ENCODE measurements at regions not wholly inside any gene's neighbourhood (a gene's known extent, or its start where the extent isn't known, plus 50 kb on each side); places are given as distances from the start of the nearest gene placed in this dataset.

- H3K4me3 ChIP-seq (ENCODE audit: control insufficient read depth, low read depth, low read length): no peak overlapping the region
- DNase-seq (ENCODE audit: low read depth): no peak
- TF ChIP-seq CTCF (IDR thresholded peaks at IDR 0.05; ENCODE audit: control insufficient read depth, insufficient read depth, low read depth, low read length, missing control alignments): no peak
Observed at GRCh38 chr1:208928349-208929010, 655.0 kb upstream of the CAMK1G start.

- TF ChIP-seq CTCF (IDR thresholded peaks at IDR 0.05; ENCODE audit: control insufficient read depth, insufficient read depth, low read depth, low read length, missing control alignments): no peak
- no peak overlapping the region for H3K4me3 ChIP-seq (ENCODE audit: control insufficient read depth, low read depth, low read length)
- peak; percentile 29 for DNase-seq (ENCODE audit: low read depth)
Observed at GRCh38 chr1:208929575-208929974, 653.9 kb upstream of the CAMK1G start.

GRCh38 chr1:208931936-208932335 is 651.6 kb upstream of the CAMK1G start:
- no peak overlapping the region for H3K4me3 ChIP-seq (ENCODE audit: control insufficient read depth, low read depth, low read length)
- no peak for DNase-seq (ENCODE audit: low read depth)
- TF ChIP-seq CTCF (IDR thresholded peaks at IDR 0.05; ENCODE audit: control insufficient read depth, insufficient read depth, low read depth, low read length, missing control alignments): no peak

GRCh38 chr1:208933984-208934525 is 649.5 kb upstream of the CAMK1G start:
- no peak for DNase-seq (ENCODE audit: low read depth)
- no peak overlapping the region for H3K4me3 ChIP-seq (ENCODE audit: control insufficient read depth, low read depth, low read length)
- no peak for TF ChIP-seq CTCF (IDR thresholded peaks at IDR 0.05; ENCODE audit: control insufficient read depth, insufficient read depth, low read depth, low read length, missing control alignments)

GRCh38 chr1:208934933-208935332 is 648.6 kb upstream of the CAMK1G start:
- no peak for DNase-seq (ENCODE audit: low read depth)
- TF ChIP-seq CTCF (IDR thresholded peaks at IDR 0.05; ENCODE audit: control insufficient read depth, insufficient read depth, low read depth, low read length, missing control alignments): no peak
- no peak overlapping the region for H3K4me3 ChIP-seq (ENCODE audit: control insufficient read depth, low read depth, low read length)

GRCh38 chr1:208935517-208936187 is 647.9 kb upstream of the CAMK1G start:
- TF ChIP-seq CTCF (IDR thresholded peaks at IDR 0.05; ENCODE audit: control insufficient read depth, insufficient read depth, low read depth, low read length, missing control alignments): no peak
- DNase-seq (ENCODE audit: low read depth): no peak

More at GRCh38 chr1:208935517-208936187, 647.9 kb upstream of the CAMK1G start:
- no peak overlapping the region for H3K4me3 ChIP-seq (ENCODE audit: control insufficient read depth, low read depth, low read length)

Data from AG09309 (cell line).